ENCODE measurements at regions not wholly inside any gene's neighbourhood (a gene's known extent, or its start where the extent isn't known, plus 50 kb on each side); places are given as distances from the start of the nearest gene placed in this dataset.

- intact Hi-C loops (cut with micrococcal nuclease) = loop anchor here (5.0 kb wide), 1 partner anchor 519 kb away; no protein-coding TSS in a partner anchor
- DNase-seq (ENCODE audit: low spot score) = no peak
- Mint-ChIP-seq H3K36me3 (ENCODE audit: low read depth) (no peaks in the 10 kb centered on the region), H3K9me3 (no peaks in the 10 kb centered on the region), H3K27ac (no peak overlapping the region), H3K4me3 (ENCODE audit: low read depth) (no peak overlapping the region), H3K27me3 (ENCODE audit: low read depth) (peaks cover 16% of the 10 kb centered on the region), H3K4me1 (ENCODE audit: low read depth) (no peaks in the 10 kb centered on the region)
These were observed 136.1 kb upstream of the WSCD2 start for GRCh38 chr12:107992870-107993451.

- Mint-ChIP-seq H3K9me3 (no peaks in the 10 kb centered on the region), H3K27me3 (ENCODE audit: low read depth) (peaks cover 9% of the 10 kb centered on the region), H3K27ac (no peak overlapping the region), H3K4me1 (ENCODE audit: low read depth) (no peaks in the 10 kb centered on the region), H3K4me3 (ENCODE audit: low read depth) (no peak overlapping the region), H3K36me3 (ENCODE audit: low read depth) (no peaks in the 10 kb centered on the region)
- intact Hi-C loops (cut with micrococcal nuclease) = no loop called here
- no peak for DNase-seq (ENCODE audit: low spot score)
These were observed 130.2 kb upstream of the WSCD2 start for GRCh38 chr12:107998863-107999262.

- H3K36me3 Mint-ChIP-seq (ENCODE audit: low read depth) = no peaks in the 10 kb centered on the region
- no peak overlapping the region for H3K27ac Mint-ChIP-seq
- intact Hi-C loops (cut with micrococcal nuclease) = no loop called here
- DNase-seq (ENCODE audit: low spot score) = no peak
- no peaks in the 10 kb centered on the region for H3K4me1 Mint-ChIP-seq (ENCODE audit: low read depth)
- no peaks in the 10 kb centered on the region for H3K9me3 Mint-ChIP-seq
- H3K27me3 Mint-ChIP-seq (ENCODE audit: low read depth) = peaks cover 5% of the 10 kb centered on the region
- no peak overlapping the region for H3K4me3 Mint-ChIP-seq (ENCODE audit: low read depth)
These were observed 129.0 kb upstream of the WSCD2 start for GRCh38 chr12:108000111-108000510.

GRCh38 chr12:108004319-108004718, 124.8 kb upstream of the WSCD2 start:
- Mint-ChIP-seq H3K27me3 (ENCODE audit: low read depth) (no peaks in the 10 kb centered on the region), H3K9me3 (no peaks in the 10 kb centered on the region), H3K36me3 (ENCODE audit: low read depth) (no peaks in the 10 kb centered on the region), H3K4me3 (ENCODE audit: low read depth) (no peak overlapping the region), H3K4me1 (ENCODE audit: low read depth) (no peaks in the 10 kb centered on the region), H3K27ac (no peak overlapping the region)
- DNase-seq (ENCODE audit: low spot score) = no peak
- intact Hi-C loops (cut with micrococcal nuclease) = no loop called here

GRCh38 chr12:108008163-108008905, 120.8 kb upstream of the WSCD2 start:
- Mint-ChIP-seq H3K9me3 (no peaks in the 10 kb centered on the region), H3K4me1 (ENCODE audit: low read depth) (no peaks in the 10 kb centered on the region), H3K4me3 (ENCODE audit: low read depth) (no peak overlapping the region), H3K27ac (no peak overlapping the region), H3K27me3 (ENCODE audit: low read depth) (no peaks in the 10 kb centered on the region), H3K36me3 (ENCODE audit: low read depth) (no peaks in the 10 kb centered on the region)
- intact Hi-C loops (cut with micrococcal nuclease) = no loop called here
- no peak for DNase-seq (ENCODE audit: low spot score)

- Mint-ChIP-seq H3K27ac (no peak overlapping the region), H3K27me3 (ENCODE audit: low read depth) (no peaks in the 10 kb centered on the region), H3K4me1 (ENCODE audit: low read depth) (no peaks in the 10 kb centered on the region), H3K9me3 (no peaks in the 10 kb centered on the region), H3K36me3 (ENCODE audit: low read depth) (no peaks in the 10 kb centered on the region), H3K4me3 (ENCODE audit: low read depth) (no peak overlapping the region)
- intact Hi-C loops (cut with micrococcal nuclease) = no loop called here
- no peak for DNase-seq (ENCODE audit: low spot score)
These were observed 119.5 kb upstream of the WSCD2 start for GRCh38 chr12:108009442-108010070.

GRCh38 chr12:108016022-108016564, 113.0 kb upstream of the WSCD2 start:
- H3K27ac Mint-ChIP-seq = no peak overlapping the region
- no peaks in the 10 kb centered on the region for H3K4me1 Mint-ChIP-seq (ENCODE audit: low read depth)
- no peak overlapping the region for H3K4me3 Mint-ChIP-seq (ENCODE audit: low read depth)
- no peak for DNase-seq (ENCODE audit: low spot score)
- H3K9me3 Mint-ChIP-seq = no peaks in the 10 kb centered on the region
- H3K36me3 Mint-ChIP-seq (ENCODE audit: low read depth) = no peaks in the 10 kb centered on the region
- intact Hi-C loops (cut with micrococcal nuclease) = no loop called here
- H3K27me3 Mint-ChIP-seq (ENCODE audit: low read depth) = no peaks in the 10 kb centered on the region

- H3K4me1 Mint-ChIP-seq (ENCODE audit: low read depth) = no peaks in the 10 kb centered on the region
- DNase-seq (ENCODE audit: low spot score) = no peak
- intact Hi-C loops (cut with micrococcal nuclease) = no loop called here
- H3K9me3 Mint-ChIP-seq = no peaks in the 10 kb centered on the region
- H3K36me3 Mint-ChIP-seq (ENCODE audit: low read depth) = no peaks in the 10 kb centered on the region
- H3K4me3 Mint-ChIP-seq (ENCODE audit: low read depth) = no peak overlapping the region
- no peaks in the 10 kb centered on the region for H3K27me3 Mint-ChIP-seq (ENCODE audit: low read depth)
- H3K27ac Mint-ChIP-seq = no peak overlapping the region
These were observed 111.5 kb upstream of the WSCD2 start for GRCh38 chr12:108017472-108018057.

GRCh38 chr12:108019862-108020261, 109.2 kb upstream of the WSCD2 start:
- H3K4me1 Mint-ChIP-seq (ENCODE audit: low read depth) = no peaks in the 10 kb centered on the region
- no peaks in the 10 kb centered on the region for H3K36me3 Mint-ChIP-seq (ENCODE audit: low read depth)
- no peak overlapping the region for H3K27ac Mint-ChIP-seq
- no peaks in the 10 kb centered on the region for H3K27me3 Mint-ChIP-seq (ENCODE audit: low read depth)
- H3K9me3 Mint-ChIP-seq = no peaks in the 10 kb centered on the region
- no peak for DNase-seq (ENCODE audit: low spot score)
- intact Hi-C loops (cut with micrococcal nuclease) = no loop called here
- no peak overlapping the region for H3K4me3 Mint-ChIP-seq (ENCODE audit: low read depth)

- H3K4me1 Mint-ChIP-seq (ENCODE audit: low read depth) = no peaks in the 10 kb centered on the region
- no peaks in the 10 kb centered on the region for H3K9me3 Mint-ChIP-seq
- H3K36me3 Mint-ChIP-seq (ENCODE audit: low read depth) = no peaks in the 10 kb centered on the region
- H3K27ac Mint-ChIP-seq = no peak overlapping the region
- no peak for DNase-seq (ENCODE audit: low spot score)
- intact Hi-C loops (cut with micrococcal nuclease) = no loop called here
- H3K4me3 Mint-ChIP-seq (ENCODE audit: low read depth) = no peak overlapping the region
- no peaks in the 10 kb centered on the region for H3K27me3 Mint-ChIP-seq (ENCODE audit: low read depth)
These were observed 107.9 kb upstream of the WSCD2 start for GRCh38 chr12:108021141-108021540.

GRCh38 chr12:108021949-108022522, 107.1 kb upstream of the WSCD2 start:
- Mint-ChIP-seq H3K36me3 (ENCODE audit: low read depth) (no peaks in the 10 kb centered on the region), H3K4me3 (ENCODE audit: low read depth) (no peak overlapping the region), H3K9me3 (no peaks in the 10 kb centered on the region), H3K4me1 (ENCODE audit: low read depth) (no peaks in the 10 kb centered on the region), H3K27me3 (ENCODE audit: low read depth) (no peaks in the 10 kb centered on the region), H3K27ac (no peak overlapping the region)
- no peak for DNase-seq (ENCODE audit: low spot score)
- intact Hi-C loops (cut with micrococcal nuclease) = no loop called here

GRCh38 chr12:108029051-108029835, 99.8 kb upstream of the WSCD2 start:
- no peaks in the 10 kb centered on the region for H3K36me3 Mint-ChIP-seq (ENCODE audit: low read depth)
- H3K27me3 Mint-ChIP-seq (ENCODE audit: low read depth) = no peaks in the 10 kb centered on the region
- intact Hi-C loops (cut with micrococcal nuclease) = no loop called here
- no peak overlapping the region for H3K4me3 Mint-ChIP-seq (ENCODE audit: low read depth)
- H3K4me1 Mint-ChIP-seq (ENCODE audit: low read depth) = no peaks in the 10 kb centered on the region
- no peak for DNase-seq (ENCODE audit: low spot score)
- H3K9me3 Mint-ChIP-seq = no peaks in the 10 kb centered on the region
- H3K27ac Mint-ChIP-seq = no peak overlapping the region

Measured in activated T-helper 2 cell treated with anti-CD3 and anti-CD28 coated beads, Interferon-gamma antibody, Interleukin-2, Interleukin-4, amounts not matched to agents 10 μg/mL and 5 μg/mL and 100 μg/mL, durations not matched to agents 14 hours and 24 hours and 36 hours (primary cell).